IMR-90 (cell line): ENCODE measurements at regions not wholly inside any gene's neighbourhood (a gene's known extent, or its start where the extent isn't known, plus 50 kb on each side); places are given as distances from the start of the nearest gene placed in this dataset.

Experiments used
- ATAC-seq: fragments of 200-7000 bp; cut with Tn5 transposase; 2 replicates; pipeline ENCODE4 v1.9.1; 2020; ENCODE audit warnings: low read depth, mild to moderate bottlenecking, moderate library complexity
- BruUV-seq: library from RNA; stranded (reverse); fragments of 400-500 nt; replicated peaks from 2 replicates; lab custom pipeline; 2021; lab: Mats Ljungman, UMichigan
- CTCF ChIA-PET: fragments of 300-600 bp; formaldehyde crosslinking; extraction: SDS; loops from one replicate; lab custom pipeline; 2021; ENCODE audit warnings: antibody characterized with exemption; lab: Yijun Ruan, JAX
- POLR2A ChIA-PET: fragments of 300-600 bp; sonication (Branson Sonifier 250); formaldehyde crosslinking; loops from one replicate; lab custom pipeline; 2022; ENCODE audit warnings: antibody characterized with exemption; ENCODE audit not compliant: unreplicated experiment; lab: Charles Lee
- DNase-seq: peaks from one replicate; pipeline ENCODE4 v3.0.0; 2013
- H2AFZ ChIP-seq: replicated peaks from 2 replicates; pipeline ENCODE3; 2013; ENCODE audit warnings: low read length, mild to moderate bottlenecking; ENCODE audit not compliant: poor library complexity
- H2AK5ac ChIP-seq: 2 replicates; pipeline ENCODE4 v1.6.1; 2013; ENCODE audit warnings: low read depth, low read length, inconsistent platforms
- H2AK9ac ChIP-seq: replicated peaks from 2 replicates; pipeline ENCODE3; 2013; ENCODE audit warnings: mild to moderate bottlenecking, low read depth, low read length, moderate library complexity; ENCODE audit not compliant: poor library complexity
- H2BK120ac ChIP-seq: 2 replicates; pipeline ENCODE4 v1.6.1; 2013; ENCODE audit warnings: low read depth, low read length, inconsistent platforms
- H2BK15ac ChIP-seq: 3 replicates; pipeline ENCODE4 v1.6.1; 2013; ENCODE audit warnings: low read depth, low read length, inconsistent platforms
- H2BK20ac ChIP-seq: 2 replicates; pipeline ENCODE4 v1.6.1; 2013; ENCODE audit warnings: low read depth, mild to moderate bottlenecking, inconsistent platforms, low read length, moderate library complexity
- H2BK5ac ChIP-seq: 2 replicates; pipeline ENCODE4 v1.6.1; 2013; ENCODE audit warnings: mild to moderate bottlenecking, low read depth, low read length, inconsistent platforms; ENCODE audit not compliant: poor library complexity, severe bottlenecking
- H3K14ac ChIP-seq: replicated peaks from 2 replicates; pipeline ENCODE4 v1.6.1; 2013; ENCODE audit warnings: low read depth, low read length, inconsistent platforms
- H3K18ac ChIP-seq: 2 replicates; pipeline ENCODE4 v1.6.1; 2013; ENCODE audit warnings: low read depth, low read length, control low read depth
- H3K23ac ChIP-seq: 2 replicates; pipeline ENCODE4 v1.6.1; 2013; ENCODE audit warnings: low read depth, low read length, inconsistent platforms
- H3K27ac ChIP-seq: 2 replicates; pipeline ENCODE4 v1.5.1; 2013; ENCODE audit warnings: mild to moderate bottlenecking, control low read depth, low read length; ENCODE audit not compliant: insufficient read depth
- H3K27me3 ChIP-seq: 2 replicates; pipeline ENCODE4 v1.6.1; 2013; ENCODE audit warnings: low read length; ENCODE audit not compliant: control insufficient read depth, insufficient read depth
- H3K36me3 ChIP-seq: 2 replicates; pipeline ENCODE4 v1.6.1; 2013; ENCODE audit warnings: low read length, mixed read lengths; ENCODE audit not compliant: control insufficient read depth, insufficient read depth
- H3K4ac ChIP-seq: 2 replicates; pipeline ENCODE4 v1.6.1; 2013; ENCODE audit warnings: low read depth, low read length, inconsistent platforms
- H3K4me1 ChIP-seq: 2 replicates; pipeline ENCODE4 v1.6.1; 2013; ENCODE audit warnings: low read length, mixed read lengths; ENCODE audit not compliant: control insufficient read depth, insufficient read depth
- H3K4me2 ChIP-seq: 2 replicates; pipeline ENCODE4 v1.6.1; 2013; ENCODE audit warnings: low read depth, mild to moderate bottlenecking, control low read depth, low read length, moderate library complexity
- H3K4me3 ChIP-seq: 2 replicates; pipeline ENCODE4 v1.5.1; 2013; ENCODE audit warnings: low read depth, mild to moderate bottlenecking, control low read depth, low read length, moderate library complexity; ENCODE audit not compliant: insufficient read depth
- H3K56ac ChIP-seq: 2 replicates; pipeline ENCODE4 v1.6.1; 2013; ENCODE audit warnings: low read length, inconsistent platforms; ENCODE audit not compliant: insufficient read depth; ENCODE audit errors: extremely low read depth
- H3K79me1 ChIP-seq, 2 experiments: 2 replicates each; pipeline ENCODE4 v1.6.1; 2013; ENCODE audit warnings: low read length in 2 of 2, inconsistent platforms in 1 of 2, low read depth in 1 of 2
- H3K9ac ChIP-seq: 2 replicates; pipeline ENCODE4 v1.6.1; 2013; ENCODE audit warnings: low read depth, low read length, control low read depth
- H3K9me1 ChIP-seq: 2 replicates; pipeline ENCODE4 v1.6.1; 2013; ENCODE audit warnings: low read length, inconsistent platforms; ENCODE audit not compliant: insufficient read depth
- H3K9me3 ChIP-seq: 2 replicates; pipeline ENCODE4 v1.6.1; 2013; ENCODE audit warnings: low read length; ENCODE audit not compliant: control insufficient read depth, insufficient read depth
- H4K20me1 ChIP-seq: 2 replicates; pipeline ENCODE4 v1.6.1; 2013; ENCODE audit warnings: low read length, inconsistent platforms; ENCODE audit not compliant: insufficient read depth
- H4K5ac ChIP-seq: 2 replicates; pipeline ENCODE4 v1.6.1; 2013; ENCODE audit warnings: mild to moderate bottlenecking, low read depth, low read length, control low read depth
- H4K8ac ChIP-seq, 2 experiments: 2 replicates each; pipeline ENCODE4 v1.6.1; 2013; ENCODE audit warnings: low read depth in 2 of 2, low read length in 2 of 2, control low read depth in 1 of 2, inconsistent platforms in 1 of 2
- H4K91ac ChIP-seq: 2 replicates; pipeline ENCODE4 v1.6.1; 2013; ENCODE audit warnings: low read depth, low read length, inconsistent platforms; ENCODE audit not compliant: insufficient read depth
- BHLHE40 ChIP-seq: fragments of 150-350 bp; IDR thresholded peaks from 2 replicates; pipeline ENCODE4 v1.6.1; 2016; ENCODE audit warnings: mild to moderate bottlenecking, low read depth, low read length
- CEBPB ChIP-seq: IDR thresholded peaks from 2 replicates; pipeline ENCODE4 v1.6.1; 2012; ENCODE audit warnings: low read depth, low read length, improper control_type of control experiment
- CHD1 ChIP-seq: IDR thresholded peaks from 2 replicates; pipeline ENCODE4 v1.6.1; 2012; ENCODE audit warnings: low read depth, low read length, improper control_type of control experiment
- ELK1 ChIP-seq: fragments of 150-350 bp; IDR thresholded peaks from 2 replicates; pipeline ENCODE4 v1.6.1; 2016; ENCODE audit warnings: low read depth, mild to moderate bottlenecking, low read length, moderate library complexity, borderline replicate concordance
- FOS ChIP-seq: fragments of 150-350 bp; IDR thresholded peaks from 2 replicates; pipeline ENCODE4 v1.6.1; 2016; ENCODE audit warnings: low read depth, low read length
- RAD21 ChIP-seq: IDR thresholded peaks from 2 replicates; pipeline ENCODE4 v1.6.1; 2012; ENCODE audit warnings: low read length, improper control_type of control experiment
- SMC3 ChIP-seq: fragments of 150-350 bp; IDR thresholded peaks from 2 replicates; pipeline ENCODE4 v1.6.1; 2016; ENCODE audit warnings: low read depth, mild to moderate bottlenecking, antibody characterized with exemption, low read length, moderate library complexity
- WGBS, 2 experiments: methylation state at CpG; one replicate each; pipeline versions ENCODE4 v1.1.5 to v1.1.7; 2013; ENCODE audit warnings: missing lambda C conversion rate in 2 of 2; ENCODE audit not compliant: insufficient read length in 1 of 2; ENCODE audit errors: extremely low coverage in 2 of 2; 5-methylcytosine and 5-hydroxymethylcytosine counted together
- dilution Hi-C: fragments of 300-500 bp; cut with HindIII; formaldehyde crosslinking; loops from one replicate; pipeline ENCODE4 v1.14.3; 2018; ENCODE audit warnings: low sequenced_read_pairs; ENCODE audit not compliant: unreplicated experiment
- in situ Hi-C: fragments of 300-500 bp; cut with MboI; formaldehyde crosslinking; loops from 3 replicates; pipeline ENCODE4 v1.14.3; 2019; ENCODE audit warnings: low sequenced_read_pairs, inconsistent platforms, mixed read lengths
- intact Hi-C: fragments of 100-400 bp; cut with micrococcal nuclease; formaldehyde crosslinking; loops from 2 replicates; pipeline ENCODE4 v1.10.0; 2022

DNA sequence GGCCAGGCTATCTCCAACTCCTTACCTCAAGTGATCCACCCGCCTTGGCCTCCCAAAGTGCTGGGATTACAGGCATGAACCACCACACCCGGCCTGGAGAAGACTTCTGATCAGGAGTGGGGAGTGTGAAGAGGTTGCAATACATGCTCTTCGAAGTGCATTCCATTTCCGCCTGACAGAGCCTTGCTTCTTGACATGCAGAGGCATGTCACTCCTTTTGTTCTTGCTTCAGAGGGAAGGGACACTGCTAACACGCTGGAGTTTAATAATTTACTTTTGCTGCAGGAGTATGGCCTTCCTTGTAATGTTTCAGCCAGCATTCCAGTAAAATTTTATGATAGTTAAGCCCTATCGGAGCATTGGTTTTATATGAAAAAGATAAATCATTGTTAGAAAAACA, 74.9 kb downstream of the SLC25A47 start:
- intact Hi-C loops (no loop called here), dilution Hi-C loops (no loop called here), in situ Hi-C loops (no loop called here)
- Histone ChIP-seq H3K4ac (no peak overlapping the region), H3K79me1 (peaks cover 13 to 40% of the 10 kb centered on the region in 2 experiments), H3K23ac (no peak overlapping the region; the same call in 1 of the 2 replicates), H2AK5ac (no peak overlapping the region), H4K5ac (no peak overlapping the region), H2AFZ (no peak overlapping the region), H3K14ac (no peak overlapping the region), H3K27ac (no peak overlapping the region), H3K9me1 (peaks cover 13% of the 10 kb centered on the region), H2BK15ac (no peak overlapping the region), H3K4me3 (no peak overlapping the region), H3K4me1 (peaks cover 12% of the 10 kb centered on the region), H3K9me3 (no peaks in the 10 kb centered on the region), H2BK120ac (no peak overlapping the region), H2BK5ac (no peak overlapping the region), H3K36me3 (peaks cover 3% of the 10 kb centered on the region; the same call in 1 of the 2 replicates), H3K4me2 (no peak overlapping the region), H3K27me3 (no peaks in the 10 kb centered on the region), H3K18ac (no peak overlapping the region), H2AK9ac (no peak overlapping the region), H2BK20ac (no peak overlapping the region), H4K8ac (no peak overlapping the region), H3K56ac (no peak overlapping the region), H4K20me1 (peaks cover 26% of the 10 kb centered on the region), H4K91ac (no peak overlapping the region), H3K9ac (no peak overlapping the region)
- ATAC-seq = no peak
- BruUV-seq = no TSS peak
- 73% methylated on average over 2 of the region's 6 CpGs; no CpG with 5 or more reads in 1 of the 2 experiments for WGBS, 2 experiments
- DNase-seq = no peak
- ChIA-PET POLR2A (no interaction called here), CTCF (interaction anchor here (1.2 kb wide), 1 partner anchor 12 kb away, joined by 4 read pairs; no protein-coding TSS in a partner anchor)
- no peak for TF ChIP-seq CEBPB
- no peak for TF ChIP-seq CHD1
- TF ChIP-seq SMC3 = no peak
- no peak for TF ChIP-seq FOS
- TF ChIP-seq RAD21 = no peak
- TF ChIP-seq ELK1 = no peak
- no peak for TF ChIP-seq BHLHE40
